Mesenchymal stem cell (in vitro differentiated cells and primary cell): ENCODE measurements at regions not wholly inside any gene's neighbourhood (a gene's known extent, or its start where the extent isn't known, plus 50 kb on each side); places are given as distances from the start of the nearest gene placed in this dataset.

Experiments
- DNase-seq: peaks from one replicate; pipeline ENCODE4 v3.0.0-alpha.2; 2013
- H2AFZ ChIP-seq: one replicate; pipeline ENCODE4 v1.6.1; 2013; ENCODE audit warnings: low read depth, mild to moderate bottlenecking, control low read depth, inconsistent platforms, low read length, moderate library complexity
- H2AK5ac ChIP-seq: 2 replicates; pipeline ENCODE4 v1.6.1; 2013; ENCODE audit warnings: low read length, moderate library complexity, mild to moderate bottlenecking, inconsistent platforms; ENCODE audit not compliant: severe bottlenecking
- H2BK120ac ChIP-seq: one replicate; pipeline ENCODE4 v1.6.1; 2013; ENCODE audit warnings: low read depth, mild to moderate bottlenecking, inconsistent platforms, low read length, moderate library complexity
- H2BK12ac ChIP-seq, 2 experiments: one replicate each; pipeline ENCODE4 v1.6.1; 2013; ENCODE audit warnings: inconsistent platforms in 2 of 2, low read length in 2 of 2, mild to moderate bottlenecking in 2 of 2, moderate library complexity in 2 of 2, control low read depth in 1 of 2
- H2BK15ac ChIP-seq: one replicate; pipeline ENCODE4 v1.6.1; 2013; ENCODE audit warnings: mild to moderate bottlenecking, low read depth, inconsistent platforms; ENCODE audit not compliant: poor library complexity, severe bottlenecking
- H2BK5ac ChIP-seq: 2 replicates; pipeline ENCODE4 v1.6.1; 2013; ENCODE audit warnings: low read depth, mild to moderate bottlenecking, low read length, control low read depth, inconsistent platforms; ENCODE audit not compliant: poor library complexity, severe bottlenecking
- H3K14ac ChIP-seq, 2 experiments: one replicate each; pipeline ENCODE4 v1.6.1; 2013; ENCODE audit warnings: inconsistent platforms in 2 of 2, low read length in 2 of 2, control low read depth in 1 of 2, mild to moderate bottlenecking in 1 of 2, moderate library complexity in 1 of 2
- H3K18ac ChIP-seq, 2 experiments: one replicate each; pipeline ENCODE4 v1.6.1; 2013; ENCODE audit warnings: inconsistent platforms in 2 of 2, low read length in 2 of 2, control low read depth in 1 of 2, low read depth in 1 of 2, mild to moderate bottlenecking in 1 of 2
- H3K23ac ChIP-seq, 2 experiments: one replicate each; pipeline ENCODE4 v1.6.1; 2013; ENCODE audit warnings: inconsistent platforms in 2 of 2, low read length in 2 of 2, mild to moderate bottlenecking in 2 of 2, moderate library complexity in 2 of 2, control low read depth in 1 of 2
- H3K27ac ChIP-seq: 2 replicates; pipeline ENCODE4 v1.5.1; 2013; ENCODE audit warnings: mild to moderate bottlenecking, moderate library complexity, low read length, control low read depth, inconsistent platforms; ENCODE audit not compliant: poor library complexity, severe bottlenecking
- H3K27me3 ChIP-seq, 2 experiments: 2 replicates each; pipeline versions ENCODE4 v1.6.1 to v1.7.0; 2013; ENCODE audit warnings: low read length in 2 of 2, mild to moderate bottlenecking in 2 of 2, moderate library complexity in 2 of 2, control low read depth in 1 of 2, inconsistent platforms in 1 of 2; ENCODE audit not compliant: control insufficient read depth in 1 of 2, insufficient read depth in 1 of 2
- H3K36me3 ChIP-seq, 2 experiments: 2 replicates each; pipeline versions ENCODE4 v1.6.1 to v1.7.0; 2013; ENCODE audit warnings: low read length in 2 of 2, control low read depth in 1 of 2, inconsistent platforms in 1 of 2, low read depth in 1 of 2, mild to moderate bottlenecking in 1 of 2; ENCODE audit not compliant: insufficient read depth in 2 of 2, control insufficient read depth in 1 of 2
- H3K4ac ChIP-seq, 2 experiments: one replicate each; pipeline ENCODE4 v1.6.1; 2013; ENCODE audit warnings: inconsistent platforms in 2 of 2, low read length in 2 of 2, mild to moderate bottlenecking in 2 of 2, moderate library complexity in 2 of 2, control low read depth in 1 of 2, low read depth in 1 of 2
- H3K4me1 ChIP-seq: 2 replicates; pipeline ENCODE4 v1.6.1; 2013; ENCODE audit warnings: low read depth, low read length, control low read depth; ENCODE audit not compliant: control insufficient read depth, insufficient read depth
- H3K4me2 ChIP-seq: 2 replicates; pipeline ENCODE4 v1.6.1; 2013; ENCODE audit warnings: low read length, mild to moderate bottlenecking, inconsistent platforms; ENCODE audit not compliant: poor library complexity, severe bottlenecking
- H3K4me3 ChIP-seq, 2 experiments: 2 replicates each; pipeline versions ENCODE4 v1.5.1 to v1.7.0; 2013; ENCODE audit warnings: low read length in 2 of 2, mild to moderate bottlenecking in 2 of 2, control low read depth in 1 of 2, low read depth in 1 of 2; ENCODE audit not compliant: insufficient read depth in 1 of 2
- H3K79me1 ChIP-seq: replicated peaks from 2 replicates; pipeline ENCODE4 v1.6.1; 2013; ENCODE audit warnings: mild to moderate bottlenecking, control low read depth, low read length, inconsistent platforms; ENCODE audit not compliant: poor library complexity, severe bottlenecking
- H3K9ac ChIP-seq: 2 replicates; pipeline ENCODE4 v1.7.0; 2013; ENCODE audit warnings: mild to moderate bottlenecking, low read length, moderate library complexity
- H3K9me3 ChIP-seq: 2 replicates; pipeline ENCODE4 v1.7.0; 2013; ENCODE audit warnings: mild to moderate bottlenecking, low read length; ENCODE audit not compliant: control insufficient read depth
- H4K8ac ChIP-seq: one replicate; pipeline ENCODE4 v1.6.1; 2013; ENCODE audit warnings: inconsistent platforms, mild to moderate bottlenecking, low read length, moderate library complexity
- H4K91ac ChIP-seq: one replicate; pipeline ENCODE4 v1.6.1; 2013; ENCODE audit warnings: mild to moderate bottlenecking, low read length, inconsistent platforms
- WGBS: methylation state at CpG from one replicate; pipeline ENCODE4 v1.1.7; 2013; ENCODE audit warnings: mixed read lengths; 5-methylcytosine and 5-hydroxymethylcytosine counted together

- Histone ChIP-seq H4K8ac (no peak overlapping the region), H2BK15ac (no peak overlapping the region), H3K4me1 (no peaks in the 10 kb centered on the region), H2BK12ac (no peak overlapping the region), H3K9me3 (no peaks in the 10 kb centered on the region), H2BK5ac (no peak overlapping the region), H2AFZ (no peak overlapping the region), H4K91ac (no peak overlapping the region), H2BK120ac (no peak overlapping the region), H3K4ac (no peak overlapping the region), H3K4me3 (no peak overlapping the region), H3K27ac (no peak overlapping the region), H3K27me3 (no peaks in the 10 kb centered on the region), H3K36me3 (no peaks in the 10 kb centered on the region), H3K14ac (no peak overlapping the region), H3K9ac (no peak overlapping the region), H3K23ac (no peak overlapping the region), H3K79me1 (no peaks in the 10 kb centered on the region), H3K4me2 (no peak overlapping the region), H3K18ac (no peak overlapping the region), H2AK5ac (no peak overlapping the region)
- 90% methylated on average over 18 of the region's 18 CpGs for WGBS
- no peak for DNase-seq
These were observed 677.7 kb downstream of the TMEM121 start for GRCh38 chr14:106204063-106204462.

GRCh38 chr14:106207316-106207715, 680.9 kb downstream of the TMEM121 start:
- Histone ChIP-seq H3K4ac (no peak overlapping the region), H3K9ac (no peak overlapping the region), H3K4me3 (no peak overlapping the region), H3K27me3 (no peaks in the 10 kb centered on the region), H3K4me2 (no peak overlapping the region), H4K91ac (no peak overlapping the region), H2BK120ac (no peak overlapping the region), H2BK12ac (no peak overlapping the region), H3K23ac (no peak overlapping the region), H2AK5ac (no peak overlapping the region), H3K79me1 (no peaks in the 10 kb centered on the region), H2AFZ (no peak overlapping the region), H3K18ac (no peak overlapping the region), H3K36me3 (no peaks in the 10 kb centered on the region), H2BK15ac (no peak overlapping the region), H3K9me3 (no peaks in the 10 kb centered on the region), H3K27ac (no peak overlapping the region), H4K8ac (no peak overlapping the region), H3K14ac (no peak overlapping the region), H2BK5ac (no peak overlapping the region), H3K4me1 (no peaks in the 10 kb centered on the region)
- WGBS = 39% methylated on average over 1 of the region's 1 CpG
- DNase-seq = no peak

- Histone ChIP-seq H2BK12ac (no peak overlapping the region), H3K36me3 (no peaks in the 10 kb centered on the region), H3K79me1 (no peaks in the 10 kb centered on the region), H3K18ac (no peak overlapping the region), H3K23ac (no peak overlapping the region), H3K4me2 (no peak overlapping the region), H3K4me3 (no peak overlapping the region), H3K9ac (no peak overlapping the region), H2AK5ac (no peak overlapping the region), H2AFZ (no peak overlapping the region), H3K14ac (no peak overlapping the region), H3K4ac (no peak overlapping the region), H2BK5ac (no peak overlapping the region), H2BK15ac (no peak overlapping the region), H3K27me3 (no peaks in the 10 kb centered on the region), H3K9me3 (no peaks in the 10 kb centered on the region), H2BK120ac (no peak overlapping the region), H4K8ac (no peak overlapping the region), H3K27ac (no peak overlapping the region), H3K4me1 (no peaks in the 10 kb centered on the region), H4K91ac (no peak overlapping the region)
- 16% methylated on average over 1 of the region's 2 CpGs for WGBS
- no peak for DNase-seq
These were observed 682.4 kb downstream of the TMEM121 start for GRCh38 chr14:106208794-106209193.

GRCh38 chr14:106209755-106210154, 683.4 kb downstream of the TMEM121 start:
- Histone ChIP-seq H4K8ac (no peak overlapping the region), H3K14ac (no peak overlapping the region), H3K4me3 (no peak overlapping the region), H3K79me1 (no peaks in the 10 kb centered on the region), H3K36me3 (no peaks in the 10 kb centered on the region), H3K18ac (no peak overlapping the region), H2BK15ac (no peak overlapping the region), H2BK5ac (no peak overlapping the region), H3K4ac (no peak overlapping the region), H4K91ac (no peak overlapping the region), H3K4me1 (no peaks in the 10 kb centered on the region), H3K9ac (no peak overlapping the region), H2BK120ac (no peak overlapping the region), H2AK5ac (no peak overlapping the region), H3K27me3 (no peaks in the 10 kb centered on the region), H3K9me3 (no peaks in the 10 kb centered on the region), H2AFZ (no peak overlapping the region), H3K4me2 (no peak overlapping the region), H3K23ac (no peak overlapping the region), H2BK12ac (no peak overlapping the region), H3K27ac (no peak overlapping the region)
- DNase-seq = no peak
- 65% methylated on average over 7 of the region's 7 CpGs for WGBS
